RWPE2 (cell line): ENCODE measurements at regions not wholly inside any gene's neighbourhood (a gene's known extent, or its start where the extent isn't known, plus 50 kb on each side); places are given as distances from the start of the nearest gene placed in this dataset.

Source experiments
- ATAC-seq: fragments of 200-7000 bp; cut with Tn5 transposase; 3 replicates; pipeline ENCODE4 v1.9.1; 2021; ENCODE audit warnings: low read depth
- DNase-seq: peaks from one replicate; pipeline ENCODE4 v3.0.0-alpha.2; 2020; ENCODE audit warnings: low spot score
- H3K27ac ChIP-seq: fragments of 450-650 bp; 2 replicates; pipeline ENCODE4 v1.5.1; 2017; ENCODE audit warnings: mild to moderate bottlenecking; ENCODE audit not compliant: poor library complexity, severe bottlenecking
- H3K27me3 ChIP-seq: fragments of 250-450 bp; sonication (Bioruptor Pico); 2 replicates; pipeline ENCODE4 v1.5.1; 2021; ENCODE audit warnings: mild to moderate bottlenecking, moderate library complexity; ENCODE audit not compliant: insufficient read depth, poor library complexity, severe bottlenecking
- H3K36me3 ChIP-seq: fragments of 250-450 bp; sonication (Bioruptor Pico); 2 replicates; pipeline ENCODE4 v1.5.1; 2020; ENCODE audit warnings: low read depth, mild to moderate bottlenecking, moderate library complexity
- H3K4me1 ChIP-seq: fragments of 250-450 bp; sonication (Bioruptor Pico); 2 replicates; pipeline ENCODE4 v1.5.1; 2021; ENCODE audit warnings: mild to moderate bottlenecking, moderate library complexity; ENCODE audit not compliant: insufficient read depth, poor library complexity, severe bottlenecking
- H3K4me3 ChIP-seq: fragments of 250-450 bp; sonication (Bioruptor Pico); 2 replicates; pipeline ENCODE4 v1.5.1; 2021; ENCODE audit warnings: mild to moderate bottlenecking, moderate library complexity; ENCODE audit not compliant: severe bottlenecking
- H3K9me3 ChIP-seq: fragments of 250-450 bp; sonication (Bioruptor Pico); 2 replicates; pipeline ENCODE4 v1.5.1; 2021; ENCODE audit warnings: mild to moderate bottlenecking, moderate library complexity; ENCODE audit not compliant: severe bottlenecking
- TF ChIP-seq, protein P1 (sequence below): fragments of 450-650 bp; IDR thresholded peaks from one replicate; pipeline ENCODE4 v1.5.1; 2017; ENCODE audit warnings: mild to moderate bottlenecking, moderate library complexity; ENCODE audit not compliant: poor library complexity, severe bottlenecking

- DNase-seq: no peak
- Histone ChIP-seq H3K36me3 (no peaks in the 10 kb centered on the region), H3K9me3 (no peaks in the 10 kb centered on the region), H3K4me3 (no peak overlapping the region), H3K27me3 (no peaks in the 10 kb centered on the region), H3K4me1 (peaks cover 11% of the 10 kb centered on the region), H3K27ac (no peak overlapping the region)
- no peak for ATAC-seq
- TF ChIP-seq, protein P1, sequence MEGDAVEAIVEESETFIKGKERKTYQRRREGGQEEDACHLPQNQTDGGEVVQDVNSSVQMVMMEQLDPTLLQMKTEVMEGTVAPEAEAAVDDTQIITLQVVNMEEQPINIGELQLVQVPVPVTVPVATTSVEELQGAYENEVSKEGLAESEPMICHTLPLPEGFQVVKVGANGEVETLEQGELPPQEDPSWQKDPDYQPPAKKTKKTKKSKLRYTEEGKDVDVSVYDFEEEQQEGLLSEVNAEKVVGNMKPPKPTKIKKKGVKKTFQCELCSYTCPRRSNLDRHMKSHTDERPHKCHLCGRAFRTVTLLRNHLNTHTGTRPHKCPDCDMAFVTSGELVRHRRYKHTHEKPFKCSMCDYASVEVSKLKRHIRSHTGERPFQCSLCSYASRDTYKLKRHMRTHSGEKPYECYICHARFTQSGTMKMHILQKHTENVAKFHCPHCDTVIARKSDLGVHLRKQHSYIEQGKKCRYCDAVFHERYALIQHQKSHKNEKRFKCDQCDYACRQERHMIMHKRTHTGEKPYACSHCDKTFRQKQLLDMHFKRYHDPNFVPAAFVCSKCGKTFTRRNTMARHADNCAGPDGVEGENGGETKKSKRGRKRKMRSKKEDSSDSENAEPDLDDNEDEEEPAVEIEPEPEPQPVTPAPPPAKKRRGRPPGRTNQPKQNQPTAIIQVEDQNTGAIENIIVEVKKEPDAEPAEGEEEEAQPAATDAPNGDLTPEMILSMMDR: no peak
Observed at GRCh38 chr11:26198532-26199096, 133.3 kb upstream of the ANO3 start.

DNA sequence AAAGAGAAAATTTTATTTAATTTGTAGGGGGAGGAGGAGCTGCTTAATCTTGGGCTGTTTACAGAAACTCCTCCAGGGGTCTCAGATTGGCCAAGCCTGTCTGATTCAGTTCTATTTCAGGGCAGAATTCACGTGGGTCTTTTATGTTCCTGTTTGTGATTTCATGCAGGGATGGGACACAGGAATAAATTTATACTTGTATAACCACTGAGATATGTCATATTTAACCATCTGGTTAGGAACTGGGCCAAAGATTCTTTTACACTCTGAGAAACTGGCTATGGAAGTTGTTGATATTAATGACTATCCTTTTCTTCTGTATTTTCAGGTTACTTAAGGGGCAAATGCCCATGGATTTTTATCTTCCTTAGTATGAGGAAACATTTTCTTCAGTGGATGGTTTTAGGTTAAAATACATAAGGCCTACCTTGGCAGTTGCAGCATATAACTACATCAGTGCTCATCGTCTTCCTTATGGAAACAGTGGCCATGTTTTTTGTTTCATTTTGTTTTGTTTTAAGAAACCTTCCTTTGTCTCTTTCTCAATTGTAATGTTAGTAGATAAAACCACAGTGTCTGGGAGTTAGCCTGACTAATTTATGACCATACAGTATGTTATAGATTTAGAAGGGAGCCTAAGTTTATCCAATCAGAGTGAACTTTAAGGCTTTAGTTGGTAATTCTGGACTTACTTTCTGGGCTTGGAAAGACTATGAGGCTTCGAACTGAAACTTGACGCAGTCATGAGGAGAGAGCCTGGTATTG lies 132.4 kb upstream of the ANO3 start:
- Histone ChIP-seq H3K4me3 (no peak overlapping the region), H3K9me3 (no peaks in the 10 kb centered on the region), H3K27ac (no peak overlapping the region), H3K4me1 (peaks cover 7% of the 10 kb centered on the region), H3K36me3 (no peaks in the 10 kb centered on the region), H3K27me3 (no peaks in the 10 kb centered on the region)
- TF ChIP-seq, protein P1: no peak
- DNase-seq (no peak), ATAC-seq (no peak)

DNA sequence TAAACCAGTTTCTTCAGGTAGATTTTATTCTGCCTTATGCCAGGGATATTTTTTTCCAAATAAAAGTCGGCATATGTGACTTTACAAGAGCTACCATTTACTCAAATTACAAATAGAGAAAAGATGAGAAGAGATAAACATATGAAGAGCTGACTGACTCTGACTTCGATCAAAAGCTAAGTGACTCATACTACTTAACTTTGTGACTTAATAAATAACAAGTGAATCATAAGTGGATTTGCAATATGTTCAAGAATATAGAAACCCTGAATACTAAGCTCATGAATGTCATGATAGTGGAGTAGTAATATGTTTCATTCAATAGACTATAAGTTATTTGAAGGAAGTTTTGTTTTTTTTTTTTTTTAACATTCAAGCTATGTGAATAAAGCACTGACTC lies 130.5 kb upstream of the ANO3 start:
- DNase-seq (no peak), ATAC-seq (peak; percentile 79)
- TF ChIP-seq, protein P1: no peak
- H3K36me3 ChIP-seq: no peaks in the 10 kb centered on the region
- H3K9me3 ChIP-seq: no peaks in the 10 kb centered on the region
- H3K27ac ChIP-seq: no peak overlapping the region
- H3K27me3 ChIP-seq: no peaks in the 10 kb centered on the region
- no peak overlapping the region for H3K4me3 ChIP-seq
- H3K4me1 ChIP-seq: peaks cover 7% of the 10 kb centered on the region

DNA sequence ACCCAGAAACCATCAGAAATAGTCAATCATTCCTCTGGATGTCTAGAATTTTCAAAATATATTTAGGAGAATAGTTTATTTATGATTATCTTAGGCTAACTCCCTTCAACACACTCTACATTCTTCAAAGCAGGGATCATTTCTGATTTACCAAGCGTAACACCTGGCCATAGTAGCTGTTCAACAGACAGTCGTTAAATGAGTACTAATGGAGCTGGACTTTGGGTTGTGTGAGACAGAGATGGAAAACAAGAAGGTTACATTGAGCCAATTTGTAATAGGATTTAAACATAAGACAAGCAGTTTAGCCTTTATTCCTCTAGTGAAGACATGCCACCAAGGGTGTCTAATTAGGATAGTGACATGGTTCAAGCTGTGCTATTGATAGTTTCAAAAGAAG lies 129.2 kb upstream of the ANO3 start:
- TF ChIP-seq, protein P1: no peak
- DNase-seq: no peak
- Histone ChIP-seq H3K36me3 (no peaks in the 10 kb centered on the region), H3K27me3 (no peaks in the 10 kb centered on the region), H3K4me3 (no peak overlapping the region), H3K9me3 (no peaks in the 10 kb centered on the region), H3K4me1 (peaks cover 7% of the 10 kb centered on the region), H3K27ac (no peak overlapping the region)
- ATAC-seq: no peak

DNA sequence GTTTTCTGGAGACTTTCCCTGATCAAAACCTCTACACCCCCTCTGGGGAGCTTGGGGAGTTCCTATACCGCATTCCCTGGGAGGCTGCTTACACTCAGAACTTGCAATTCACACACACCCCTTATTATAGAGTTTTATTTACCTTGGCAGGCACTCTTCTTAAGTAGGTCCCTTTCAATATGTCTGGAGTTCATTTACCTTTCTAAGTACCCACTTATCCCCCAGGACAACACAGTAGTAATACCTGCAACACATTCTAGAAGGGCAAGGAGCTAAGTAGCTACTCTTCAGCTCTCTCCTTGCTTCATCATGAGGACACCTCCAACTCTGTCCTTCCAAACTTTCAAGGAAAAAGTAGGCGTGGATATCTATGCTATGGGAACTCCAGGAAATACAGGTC lies 127.8 kb upstream of the ANO3 start:
- H3K9me3 ChIP-seq: no peaks in the 10 kb centered on the region
- no peak for DNase-seq
- no peaks in the 10 kb centered on the region for H3K27me3 ChIP-seq
- ATAC-seq: no peak
- H3K27ac ChIP-seq: no peak overlapping the region
- TF ChIP-seq, protein P1: no peak
- H3K36me3 ChIP-seq: no peaks in the 10 kb centered on the region
- peaks cover 7% of the 10 kb centered on the region for H3K4me1 ChIP-seq
- no peak overlapping the region for H3K4me3 ChIP-seq
